GM18867 (cell line): ENCODE measurements at regions not wholly inside any gene's neighbourhood (a gene's known extent, or its start where the extent isn't known, plus 50 kb on each side); places are given as distances from the start of the nearest gene placed in this dataset.
"Not testable (repeated sequence)": the region's sequence is repeated elsewhere in the genome, so short reads cannot be mapped to it uniquely, and the experiment has no call there.

ENCODE experiments used
- ATAC-seq: cut with Tn5 transposase; IDR thresholded peaks from one replicate; pipeline ENCODE4 v1.9.1; 2021; ENCODE audit warnings: mild to moderate bottlenecking, moderate library complexity; ENCODE audit not compliant: unreplicated experiment

DNA sequence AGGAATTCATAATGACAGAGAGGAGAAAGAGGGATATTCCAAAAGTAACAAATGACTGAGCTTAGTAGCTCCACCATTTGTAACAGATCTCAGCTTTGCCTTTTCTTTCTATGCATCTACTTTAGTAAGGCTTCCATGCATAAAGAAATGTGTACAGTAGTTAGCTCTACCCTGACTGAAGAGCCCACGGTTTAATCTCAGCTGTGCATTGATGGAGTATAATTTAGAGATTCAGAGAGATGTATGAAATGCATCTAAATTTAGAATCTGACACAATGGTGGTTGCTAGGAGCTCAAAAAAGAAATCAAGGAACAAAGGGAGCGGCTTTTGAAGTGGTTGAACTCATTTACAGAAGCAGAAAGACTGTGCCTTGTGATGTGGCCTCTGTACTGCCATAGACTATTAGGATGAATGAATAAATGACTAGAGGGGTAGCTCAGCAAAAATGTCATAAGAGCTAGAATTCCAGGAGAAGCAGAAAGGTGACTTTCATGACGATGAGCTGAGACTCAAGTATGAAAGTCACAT, 838.6 kb downstream of the RPS29 start:
- no peak for ATAC-seq

DNA sequence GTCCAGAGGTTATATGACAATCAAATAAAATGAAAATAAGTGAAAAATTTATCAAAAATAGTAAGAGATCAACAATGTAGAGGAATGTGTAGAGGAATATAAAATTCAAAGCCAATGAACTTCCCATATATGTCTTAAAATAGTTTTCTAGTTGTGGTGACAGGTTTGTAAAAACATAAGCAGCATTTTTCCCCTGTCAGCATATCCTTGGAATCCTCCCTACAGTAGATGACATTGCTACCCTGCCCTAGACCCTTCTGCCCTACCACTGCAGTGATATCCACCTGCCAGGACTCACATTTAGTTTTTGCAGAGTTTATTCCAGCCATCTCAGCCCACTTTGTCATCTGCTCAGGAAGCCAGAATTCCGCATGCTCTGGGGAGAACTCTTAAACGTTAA, 842.0 kb downstream of the RPS29 start:
- no peak for ATAC-seq

DNA sequence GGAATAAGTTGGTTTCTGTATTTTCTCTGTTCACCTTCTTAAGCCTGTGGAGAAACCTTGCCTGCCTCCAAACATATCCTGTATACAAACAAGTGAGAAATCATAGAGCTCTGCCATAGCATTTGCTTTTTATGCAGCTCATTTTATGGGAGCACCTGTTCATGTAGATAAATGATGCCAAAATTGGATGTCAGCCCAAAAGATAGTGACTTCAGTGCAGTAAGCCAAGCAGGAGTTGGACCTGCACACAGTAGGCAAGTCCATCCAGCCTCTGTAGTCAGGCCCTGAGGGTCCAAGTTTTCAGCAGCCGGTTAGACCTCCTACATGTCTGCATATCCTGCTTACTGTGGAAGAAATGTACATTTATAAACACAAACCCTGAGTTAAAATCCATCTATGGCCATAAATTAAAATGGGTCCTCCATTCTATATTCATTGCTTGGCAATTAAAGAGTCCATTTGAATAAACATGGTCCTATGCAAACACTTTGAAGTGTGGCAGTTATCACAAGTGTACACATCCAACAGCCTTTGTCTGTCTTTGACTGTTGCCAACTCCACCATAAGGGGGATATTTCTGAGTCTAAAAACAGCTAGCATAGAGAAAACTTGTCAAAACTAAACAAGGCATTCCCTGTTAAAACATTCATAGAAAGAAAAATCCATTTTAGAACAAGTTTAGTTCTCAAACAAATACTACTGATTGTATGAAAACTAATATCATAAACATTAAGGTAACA, 847.8 kb downstream of the RPS29 start:
- ATAC-seq = no peak

DNA sequence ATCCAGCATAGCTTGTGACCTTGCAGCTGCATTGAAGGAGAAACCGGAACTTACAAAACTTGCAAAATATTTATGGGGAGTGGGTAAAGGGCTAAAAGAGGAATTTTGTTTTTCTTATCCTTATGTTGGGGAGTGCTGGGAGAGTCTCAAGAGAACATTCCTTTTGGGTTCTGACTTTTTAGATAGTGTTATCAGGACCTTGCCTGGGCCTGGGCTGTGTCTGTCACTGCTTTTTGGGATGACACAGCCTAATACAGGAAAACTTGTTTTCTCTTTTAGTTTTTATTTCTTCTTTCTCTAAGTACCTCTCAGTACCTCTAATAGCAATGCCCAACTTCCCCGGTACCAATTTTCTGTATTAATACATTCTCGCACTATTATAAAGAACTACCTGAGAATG, 850.6 kb downstream of the RPS29 start:
- no peak for ATAC-seq

DNA sequence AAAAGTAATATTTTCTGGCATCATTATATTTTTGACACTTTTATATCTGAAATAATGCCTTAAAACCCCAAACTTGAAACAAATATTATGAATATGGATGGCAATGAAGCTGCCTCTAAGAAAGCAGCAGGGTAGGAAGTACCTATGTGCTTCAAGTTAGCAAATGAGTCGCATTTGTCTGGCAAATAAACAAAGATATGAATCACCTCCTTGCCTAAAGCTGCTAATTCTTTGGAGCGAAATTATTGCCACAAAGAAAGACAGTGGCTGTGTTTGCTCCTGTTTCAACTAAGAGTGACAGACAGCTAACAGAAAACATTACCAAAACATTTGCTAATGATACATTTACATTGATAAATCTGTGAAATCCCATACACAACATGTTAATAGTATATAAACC, 854.9 kb downstream of the RPS29 start:
- ATAC-seq = no peak

DNA sequence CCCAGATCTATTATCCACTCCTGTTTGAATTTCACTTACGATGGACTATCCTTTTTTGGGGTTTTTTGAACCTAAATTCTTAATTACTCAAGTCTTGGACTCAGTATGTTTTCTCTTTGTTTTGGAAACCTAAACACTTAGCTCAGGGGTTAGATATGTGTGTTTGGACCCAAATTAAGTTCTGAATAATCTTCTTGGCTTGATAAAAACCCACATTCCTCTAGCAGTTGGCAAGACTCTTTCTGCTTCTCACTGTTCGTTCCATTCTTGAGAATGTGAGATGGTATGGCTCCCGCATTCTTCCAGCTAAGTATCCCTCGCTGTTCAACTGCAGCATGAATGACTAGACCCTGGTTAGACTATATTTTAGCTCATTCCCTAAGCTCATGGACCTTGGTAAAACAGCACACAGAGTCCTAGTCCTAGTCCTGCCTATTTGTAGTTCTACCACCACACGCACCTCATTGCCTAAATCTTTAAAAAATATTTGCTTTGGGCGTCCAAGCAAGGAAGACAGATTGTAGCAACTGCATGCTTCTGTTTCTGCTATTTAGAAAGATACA, 860.0 kb downstream of the RPS29 start:
- no peak for ATAC-seq

DNA sequence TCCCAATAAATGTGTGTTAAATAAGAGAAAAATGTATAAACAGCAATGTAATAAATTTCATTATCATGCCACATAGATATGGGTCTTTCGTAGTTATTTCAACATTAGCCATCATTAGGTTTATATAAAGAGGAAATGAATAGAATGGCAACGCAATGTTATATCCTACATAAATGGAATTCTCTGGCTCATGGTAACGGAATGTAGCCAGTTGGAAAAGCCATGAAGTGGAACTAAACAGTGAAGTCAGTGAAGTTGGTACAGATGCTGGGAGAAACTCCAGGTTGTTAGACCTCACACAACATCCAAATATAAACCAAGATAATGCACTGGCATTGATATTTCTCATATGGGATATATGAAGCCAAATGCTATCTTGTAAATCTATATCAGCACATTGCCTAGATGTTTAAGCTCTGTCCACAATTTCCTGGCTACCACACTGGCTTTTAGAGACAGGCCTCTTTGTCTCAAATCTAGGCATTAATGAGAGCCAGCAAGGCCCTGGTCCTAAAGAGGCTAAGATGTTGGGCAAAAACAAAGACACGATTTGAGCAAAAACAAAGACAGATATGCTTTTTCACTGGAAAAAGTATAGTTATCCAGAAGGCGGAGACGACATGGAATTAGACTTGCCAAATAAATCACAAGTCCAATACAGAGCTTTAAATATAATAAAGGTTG, 861.0 kb downstream of the RPS29 start:
- ATAC-seq = no peak

DNA sequence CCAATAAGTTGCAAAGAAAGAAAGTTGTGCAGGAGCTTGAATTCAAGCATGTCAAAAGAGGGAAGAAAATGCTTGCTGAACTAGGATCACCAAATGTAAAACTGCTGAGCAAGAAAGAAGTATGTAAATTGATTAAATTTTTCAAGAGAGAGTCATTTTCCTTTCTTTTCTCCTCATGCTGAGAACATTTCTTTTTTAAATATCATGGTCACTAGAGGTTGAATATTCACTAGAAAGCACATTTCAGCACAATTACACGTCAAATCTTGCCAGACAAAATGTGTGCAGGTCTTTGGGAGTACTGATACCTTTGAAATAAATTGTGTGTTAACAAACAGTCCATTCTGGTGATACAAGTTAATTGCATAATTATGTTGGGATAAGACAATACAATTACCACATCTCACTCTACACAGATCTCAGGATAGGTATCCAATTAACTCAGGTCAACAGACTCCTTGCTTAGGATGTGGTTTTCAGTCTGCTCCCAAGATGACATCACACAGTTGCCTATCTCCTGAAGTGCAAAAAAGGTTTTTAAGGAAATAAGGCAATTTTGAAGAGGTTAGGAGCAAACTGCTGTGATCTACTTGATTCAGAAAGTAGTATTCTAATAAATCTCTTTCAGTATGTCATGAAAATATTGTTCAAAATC, 862.2 kb downstream of the RPS29 start:
- ATAC-seq = no peak

DNA sequence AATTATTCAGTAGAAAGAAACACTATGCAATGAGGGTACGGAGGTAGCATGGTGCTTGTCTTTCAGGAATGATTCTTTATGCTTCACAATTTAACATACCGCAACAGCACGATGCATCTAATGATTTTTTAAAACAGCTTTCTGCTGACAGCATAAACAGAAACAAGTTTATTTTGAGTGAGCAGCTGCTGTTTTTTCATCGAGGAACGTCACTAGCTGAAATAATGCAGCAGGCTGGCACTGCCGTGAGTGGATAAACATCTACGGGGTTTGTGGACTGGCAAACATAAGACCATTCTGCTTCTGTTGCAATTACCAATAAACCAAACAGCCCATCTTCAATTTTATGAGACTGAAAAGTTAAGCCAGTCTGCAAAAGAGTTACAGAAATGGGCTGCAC, 871.8 kb downstream of the RPS29 start:
- no peak for ATAC-seq

DNA sequence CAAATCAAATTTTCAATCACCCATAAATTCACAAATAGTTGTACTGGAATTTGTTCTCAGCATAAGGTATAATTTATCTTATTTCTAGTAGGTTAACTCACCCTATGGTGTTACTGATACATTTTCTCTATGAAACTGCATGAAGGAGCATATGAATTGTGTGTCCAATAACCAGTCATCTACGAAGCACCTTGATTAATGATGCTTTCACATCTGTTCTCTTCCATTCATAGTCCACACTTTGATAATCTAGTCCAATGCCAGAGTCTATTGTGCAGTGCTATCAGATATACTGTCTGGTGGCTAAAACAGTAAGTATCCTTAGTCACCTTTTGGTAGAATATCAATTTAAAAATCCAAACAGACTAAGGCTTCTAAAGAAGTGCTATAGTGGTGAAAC, 876.0 kb downstream of the RPS29 start:
- no peak for ATAC-seq

DNA sequence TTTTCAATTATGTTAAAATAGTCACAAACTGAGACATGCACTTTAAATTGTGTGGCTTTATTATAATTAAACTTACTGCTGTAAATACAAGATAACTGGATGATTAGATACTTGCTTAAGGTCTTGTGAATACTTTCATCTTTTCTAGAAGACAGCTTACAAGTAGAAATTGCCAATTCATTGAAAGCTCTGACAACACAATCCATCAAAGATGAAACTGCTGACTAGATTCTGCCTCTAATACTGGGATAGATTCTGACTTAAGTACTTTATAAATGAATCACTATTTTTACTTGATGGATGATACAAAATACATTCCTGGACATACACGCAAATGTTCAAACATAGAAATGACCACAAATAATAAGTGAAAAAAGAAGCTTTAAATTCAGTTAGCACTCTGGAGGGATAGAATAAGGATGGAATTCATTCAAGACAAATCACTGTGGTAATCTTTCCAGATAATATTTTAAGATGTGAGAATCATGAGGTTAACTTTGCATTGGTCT, 876.8 kb downstream of the RPS29 start:
- no peak for ATAC-seq

DNA sequence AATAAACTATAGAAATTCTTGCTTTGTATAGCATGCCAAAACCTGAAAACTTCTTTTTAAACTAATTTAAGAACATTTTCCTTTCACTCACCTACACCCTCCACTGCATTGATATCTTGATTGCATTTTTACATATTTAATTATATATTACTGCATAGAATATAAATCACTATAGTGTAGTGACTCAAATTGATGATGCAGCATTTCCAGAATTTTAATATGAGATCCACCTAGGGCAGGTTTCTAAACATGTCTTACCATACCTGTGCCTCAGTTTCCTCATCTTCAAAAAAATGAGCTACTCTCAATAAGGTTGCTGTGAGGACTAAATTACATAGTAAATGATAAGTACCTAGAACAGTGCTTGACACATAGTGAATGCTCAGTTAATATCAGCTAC, 881.5 kb downstream of the RPS29 start:
- no peak for ATAC-seq

DNA sequence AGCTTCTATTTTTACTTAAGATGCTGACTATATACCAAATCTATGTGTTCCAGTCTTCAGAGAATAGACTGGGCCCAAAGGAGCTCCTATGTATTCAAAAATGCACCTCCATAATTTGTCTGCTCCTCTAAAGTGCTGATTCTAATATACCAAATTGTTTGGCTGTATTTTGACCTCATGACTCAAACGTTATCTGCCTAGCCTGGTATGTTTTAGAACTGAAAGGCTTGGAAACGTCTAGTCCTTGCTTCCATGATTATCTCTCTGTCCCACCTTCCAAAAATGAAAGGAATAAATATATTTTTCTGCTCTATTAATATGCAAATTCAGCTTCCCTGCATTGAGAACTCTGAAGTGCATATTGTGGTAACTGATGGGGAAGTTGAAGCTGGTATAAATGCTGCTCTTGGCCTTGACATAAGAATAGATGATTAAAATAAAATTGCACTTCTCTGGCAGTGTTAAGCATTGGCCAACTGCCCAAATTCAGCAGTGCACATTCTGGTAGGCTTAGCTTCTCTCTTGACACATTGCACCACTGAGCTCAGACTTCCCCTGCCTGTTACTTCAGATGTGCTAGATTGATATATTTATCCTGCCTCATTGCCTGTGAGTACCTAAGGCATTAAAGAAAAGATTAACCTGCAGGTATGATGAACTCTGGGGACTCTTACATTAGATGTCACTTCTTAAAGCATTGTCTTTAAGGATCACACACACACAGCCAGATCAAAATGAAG, 882.3 kb downstream of the RPS29 start:
- no peak for ATAC-seq

DNA sequence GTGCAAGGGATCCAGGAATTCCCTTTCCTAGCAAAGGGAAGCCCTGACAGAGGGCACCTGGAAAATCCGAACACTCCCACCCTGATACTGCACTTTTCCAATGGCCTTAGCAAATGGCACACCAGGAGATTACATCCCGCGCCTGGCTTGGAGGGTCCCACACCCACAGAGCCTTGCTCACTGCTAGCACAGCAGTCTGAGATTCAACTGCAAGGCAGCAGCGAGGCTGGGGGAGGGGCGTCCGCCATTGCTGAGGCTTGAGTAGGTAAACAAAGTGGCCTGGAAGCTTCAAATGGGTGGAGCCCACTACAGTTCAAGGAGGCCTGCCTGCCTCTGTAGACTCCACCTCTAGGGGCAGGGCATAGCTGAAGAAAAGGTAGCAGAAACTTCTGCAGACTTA, 888.8 kb downstream of the RPS29 start:
- ATAC-seq = not testable (repeated sequence)

DNA sequence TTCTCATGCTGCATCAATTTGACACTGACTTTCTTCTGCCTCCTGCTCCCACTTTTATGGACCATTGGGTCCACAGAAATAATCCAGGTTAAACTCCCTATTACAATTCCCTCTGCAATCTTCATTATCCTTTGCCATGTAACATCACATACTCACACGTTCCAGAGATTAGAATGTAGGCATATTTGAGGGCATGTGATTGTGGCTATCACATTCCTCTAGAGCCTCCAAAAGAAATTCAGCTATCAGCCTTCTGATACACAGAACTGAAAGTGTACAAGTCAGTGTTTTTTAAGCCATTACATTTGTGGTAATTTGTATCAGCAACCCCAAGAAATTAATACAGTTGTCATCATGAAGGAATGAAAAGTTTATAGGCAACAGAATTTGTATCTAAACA, 892.4 kb downstream of the RPS29 start:
- ATAC-seq = no peak

DNA sequence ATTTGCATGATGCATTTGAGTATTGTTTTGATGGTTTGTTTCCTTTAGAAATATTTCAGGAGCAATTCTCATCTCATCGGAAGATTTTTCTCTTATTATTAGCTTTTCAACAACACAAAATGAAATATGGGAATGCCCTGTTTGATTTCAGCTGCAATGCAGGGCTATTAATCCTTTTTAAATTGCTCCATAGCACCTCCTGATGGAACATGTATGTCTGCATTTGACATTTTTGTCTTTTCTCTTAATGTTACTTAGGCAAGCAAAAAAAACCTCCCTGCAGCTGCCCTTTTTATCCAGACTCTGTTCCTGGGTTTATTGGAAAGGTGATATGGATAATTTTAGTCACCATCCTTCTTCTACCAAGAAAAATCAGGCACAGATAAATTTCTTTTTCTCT, 895.8 kb downstream of the RPS29 start:
- ATAC-seq = no peak

DNA sequence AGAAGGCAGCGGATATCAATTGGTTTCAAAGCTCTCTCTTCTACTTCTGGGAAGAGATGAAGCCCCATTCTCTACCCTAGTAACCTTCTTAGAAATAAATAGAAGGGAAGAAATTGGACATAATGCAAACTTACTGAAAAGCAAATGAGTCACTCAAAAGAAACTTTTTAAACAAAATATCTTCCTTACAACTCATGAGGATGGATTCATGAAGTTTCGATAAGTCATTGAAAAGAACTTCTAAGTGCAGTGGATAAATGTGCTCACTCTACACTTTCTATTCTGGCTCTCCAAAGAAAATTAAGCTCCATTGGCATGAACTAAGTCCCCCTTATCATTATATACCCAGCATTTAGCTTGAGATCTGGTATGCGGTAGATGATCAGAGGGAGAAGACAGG, 899.5 kb downstream of the RPS29 start:
- no peak for ATAC-seq

DNA sequence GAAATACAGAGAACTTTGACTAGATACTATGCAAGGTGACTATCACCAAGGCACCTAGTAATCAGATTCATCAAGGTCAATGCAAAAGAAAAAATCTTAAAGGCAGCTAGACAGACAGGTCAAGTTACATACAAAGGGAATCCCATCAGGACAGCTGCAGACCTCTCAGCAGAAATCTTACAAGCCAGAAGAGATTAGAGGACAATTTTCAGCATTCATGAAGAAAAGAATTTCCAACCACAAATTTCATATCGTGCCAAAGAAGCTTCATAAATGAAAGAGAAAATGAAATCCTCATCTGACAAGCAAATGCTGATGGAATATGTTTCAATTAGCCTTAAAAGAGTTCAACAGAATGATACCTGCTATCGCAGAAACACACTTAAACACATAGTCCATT, 913.7 kb downstream of the RPS29 start:
- no peak for ATAC-seq

DNA sequence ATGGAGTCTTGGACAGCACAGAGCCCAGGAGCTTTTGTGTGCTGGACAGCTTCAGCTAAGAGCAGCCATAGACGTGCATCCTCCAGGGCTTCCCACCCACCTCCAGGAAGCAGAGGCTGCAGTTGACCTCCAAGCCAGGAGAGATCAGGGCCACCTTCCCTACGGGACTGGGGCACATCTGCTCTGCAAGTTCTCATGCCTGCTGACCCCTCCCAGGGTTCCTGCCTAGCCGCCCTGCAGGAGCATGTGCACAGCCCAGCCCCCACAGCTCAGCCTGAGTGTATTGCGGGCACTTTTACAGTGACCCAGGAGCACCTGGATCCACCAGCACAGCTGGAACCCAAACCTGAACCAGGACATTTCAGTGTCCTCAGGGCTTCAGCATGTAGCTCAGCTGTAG, 915.2 kb downstream of the RPS29 start:
- ATAC-seq = no peak

DNA sequence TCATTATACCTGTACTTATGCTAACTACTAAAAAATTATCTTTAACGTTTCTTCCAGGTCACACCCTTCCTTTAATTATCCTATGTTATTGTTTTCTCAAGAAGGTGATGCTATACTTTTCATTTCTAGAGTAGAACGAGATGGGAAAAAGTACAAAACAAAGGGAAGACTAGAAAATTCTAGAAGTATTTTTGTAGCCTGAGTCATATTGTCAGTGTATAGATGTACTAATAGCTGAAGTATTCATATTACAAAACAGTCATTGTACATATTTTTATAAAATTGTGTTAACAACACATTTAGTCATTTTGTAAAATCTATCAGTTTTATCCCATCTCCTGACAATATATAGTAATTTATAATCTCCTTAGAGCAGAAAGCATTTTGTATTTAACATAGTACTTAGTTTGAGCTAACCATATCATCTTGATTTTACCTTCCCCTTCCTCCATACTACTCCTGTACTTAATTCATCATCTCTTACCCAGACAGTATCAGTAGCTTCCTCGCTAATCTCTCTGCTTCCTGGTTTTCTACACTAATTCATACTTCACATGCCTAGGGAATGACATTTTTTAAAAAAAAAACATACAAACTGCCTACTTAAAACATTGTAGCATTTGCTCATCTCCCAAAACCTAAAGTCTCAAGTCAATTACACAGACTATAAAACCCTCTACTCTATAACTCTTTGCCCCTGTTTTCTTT, 920.9 kb downstream of the RPS29 start:
- ATAC-seq = no peak
